HG03108 (cell line): ENCODE measurements at regions not wholly inside any gene's neighbourhood (a gene's known extent, or its start where the extent isn't known, plus 50 kb on each side); places are given as distances from the start of the nearest gene placed in this dataset.
A peak's percentile ranks its signal among the peaks of the same experiment; 100 is the strongest.
"Not testable (repeated sequence)": the region's sequence is repeated elsewhere in the genome, so short reads cannot be mapped to it uniquely, and the experiment has no call there.

Source experiments
- ATAC-seq: cut with Tn5 transposase; IDR thresholded peaks from one replicate; pipeline ENCODE4 v1.9.1; 2021; ENCODE audit warnings: moderate library complexity; ENCODE audit not compliant: unreplicated experiment

- no peak for ATAC-seq
These were observed 237.0 kb downstream of the UACA start for GRCh38 chr15:70526221-70526973.

GRCh38 chr15:70525551-70525950 lies 237.8 kb downstream of the UACA start:
- no peak for ATAC-seq

GRCh38 chr15:70524470-70524869 lies 238.9 kb downstream of the UACA start:
- no peak for ATAC-seq

- ATAC-seq = no peak
These were observed 239.7 kb downstream of the UACA start for GRCh38 chr15:70523616-70524015.

DNA sequence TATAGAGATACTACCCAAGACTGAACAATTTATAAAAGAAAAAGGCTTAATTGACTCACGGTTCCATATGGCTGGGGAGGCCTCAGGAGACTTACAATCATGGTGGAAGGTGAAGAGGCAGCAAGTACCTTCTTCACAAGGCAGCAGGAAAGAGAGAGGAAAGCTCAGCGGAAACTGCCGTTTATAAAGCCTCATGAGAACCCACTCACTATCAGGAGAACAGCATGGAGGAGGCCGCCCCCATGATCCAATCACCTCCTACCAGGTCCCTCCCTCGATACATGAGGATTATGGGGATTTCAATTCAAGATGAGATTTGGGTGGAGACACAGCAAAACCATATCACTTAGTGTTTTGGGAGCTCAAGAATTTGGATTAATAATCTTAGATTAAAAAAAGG lies 240.2 kb downstream of the UACA start:
- ATAC-seq = no peak

- ATAC-seq = no peak
These were observed 240.9 kb downstream of the UACA start for GRCh38 chr15:70522323-70522966.

- no peak for ATAC-seq
These were observed 241.6 kb downstream of the UACA start for GRCh38 chr15:70521576-70522322.

GRCh38 chr15:70519616-70520015 lies 243.7 kb downstream of the UACA start:
- no peak for ATAC-seq

- ATAC-seq = no peak
These were observed 244.4 kb downstream of the UACA start for GRCh38 chr15:70519004-70519365.

- ATAC-seq = no peak
These were observed 245.0 kb downstream of the UACA start for GRCh38 chr15:70518201-70519003.

DNA sequence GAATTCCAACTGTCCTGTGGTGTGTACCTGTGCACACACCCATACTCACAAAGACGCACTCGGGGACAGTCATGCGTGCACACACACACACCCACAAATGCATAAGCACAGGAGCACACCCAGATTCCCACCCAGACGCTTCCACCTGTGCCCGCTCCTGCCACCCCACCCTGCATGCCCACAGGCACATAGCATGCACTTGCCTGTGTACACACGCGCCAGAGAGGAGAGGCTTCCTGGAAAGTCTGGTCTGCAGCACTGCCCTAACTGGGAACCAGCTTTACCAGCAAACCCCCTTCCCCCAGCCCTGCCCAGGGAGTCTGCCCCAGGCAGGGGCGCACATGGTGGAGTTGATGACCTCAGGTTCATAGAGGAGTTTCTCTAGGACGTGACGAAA lies 246.2 kb downstream of the UACA start:
- ATAC-seq = no peak

GRCh38 chr15:70516408-70517193 lies 246.8 kb downstream of the UACA start:
- no peak for ATAC-seq

DNA sequence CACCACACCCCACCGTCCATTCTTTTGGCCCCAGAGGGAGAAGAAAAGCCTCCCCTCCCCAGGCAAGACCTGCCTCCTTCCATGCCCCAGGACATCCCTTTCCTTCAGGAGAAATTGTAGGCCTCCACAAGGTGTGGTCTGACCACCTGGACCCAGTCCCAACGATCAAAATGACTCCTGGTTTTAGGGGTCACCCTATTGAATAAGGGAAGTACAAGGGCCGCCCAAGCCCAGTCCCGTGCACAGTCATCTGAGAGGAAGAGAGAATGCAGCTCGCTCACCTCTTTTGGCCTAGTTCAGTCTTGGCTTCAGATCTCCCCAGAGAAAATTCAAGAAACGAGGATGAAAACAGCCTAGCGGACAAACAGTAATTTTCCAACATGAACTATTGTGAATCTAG lies 249.1 kb downstream of the UACA start:
- no peak for ATAC-seq

DNA sequence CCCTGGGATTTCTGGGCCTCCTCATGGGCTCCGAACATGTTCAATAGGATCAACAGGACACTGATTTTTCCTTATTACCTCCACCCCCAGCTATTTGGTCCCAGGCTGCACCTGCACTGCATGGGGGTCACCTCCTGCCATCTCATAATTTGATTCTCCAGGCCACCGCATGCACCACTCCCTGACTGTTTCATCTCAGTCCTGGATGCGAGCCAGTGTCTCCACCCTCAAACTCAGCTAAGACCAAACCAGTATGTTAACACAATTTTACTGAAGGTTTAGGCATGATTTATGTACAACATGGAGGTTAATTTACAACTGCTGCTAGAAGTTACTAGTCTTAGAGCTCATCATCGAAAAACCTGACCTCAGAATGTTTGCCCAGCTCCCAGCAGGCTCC lies 249.5 kb downstream of the UACA start:
- ATAC-seq = no peak

DNA sequence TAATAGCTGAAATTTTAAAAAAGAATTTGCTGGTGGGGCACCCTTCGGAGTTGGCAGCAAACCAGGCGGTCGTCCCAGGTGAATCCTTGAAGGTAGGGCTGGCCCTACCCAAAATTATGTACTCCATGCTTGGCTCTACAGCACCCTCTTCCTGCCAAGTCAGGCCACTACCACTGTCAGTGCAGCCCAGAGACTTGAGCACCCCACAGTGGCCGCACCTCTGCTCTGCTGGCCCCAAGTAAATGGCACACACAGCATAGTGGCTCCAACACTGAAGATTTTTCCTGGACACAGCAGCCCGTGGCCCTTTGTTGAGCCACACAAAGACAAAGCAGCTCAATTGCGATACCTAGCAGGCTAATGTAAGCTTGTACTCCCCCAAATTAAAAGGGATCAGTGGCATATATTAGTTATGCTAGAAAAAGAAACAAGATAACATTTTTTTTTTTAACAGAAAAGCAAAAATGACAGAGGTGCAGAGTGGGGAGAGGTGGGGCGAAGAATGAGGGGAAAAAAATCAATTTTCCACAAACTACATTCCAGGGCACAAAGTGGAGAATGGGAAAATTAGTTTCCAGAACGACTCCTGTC lies 250.5 kb downstream of the UACA start:
- ATAC-seq = peak; percentile 53

DNA sequence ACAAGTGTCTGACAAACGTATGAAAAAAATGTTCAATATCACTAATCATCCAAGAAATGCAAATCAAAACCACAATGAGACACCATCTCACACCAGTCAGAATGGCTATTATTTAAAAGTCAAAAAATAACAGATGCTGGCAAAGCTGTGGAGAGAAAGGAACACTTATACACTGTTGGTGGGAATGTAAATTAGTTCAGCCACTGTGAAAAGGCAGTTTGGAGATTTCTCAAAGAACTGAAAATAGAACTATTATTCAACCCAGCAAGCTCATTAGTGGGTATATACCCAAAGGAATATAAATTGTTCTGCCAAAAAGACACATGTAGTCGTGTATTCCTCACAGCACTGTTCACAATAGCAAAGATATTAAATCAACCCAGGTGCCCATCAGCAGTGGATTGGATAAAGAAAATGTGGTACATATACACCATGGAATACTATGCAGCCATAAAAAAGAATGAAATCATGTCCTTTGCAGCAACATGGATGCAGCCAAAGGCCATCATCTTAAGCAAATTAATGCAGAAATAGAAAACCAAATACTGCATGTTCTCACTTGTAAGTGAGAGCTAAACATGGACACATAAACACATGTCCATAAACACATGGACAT lies 251.3 kb downstream of the UACA start:
- ATAC-seq = not testable (repeated sequence)

GRCh38 chr15:70510433-70510832 lies 252.9 kb downstream of the UACA start:
- ATAC-seq = no peak

- no peak for ATAC-seq
These were observed 253.6 kb downstream of the UACA start for GRCh38 chr15:70509731-70510143.

DNA sequence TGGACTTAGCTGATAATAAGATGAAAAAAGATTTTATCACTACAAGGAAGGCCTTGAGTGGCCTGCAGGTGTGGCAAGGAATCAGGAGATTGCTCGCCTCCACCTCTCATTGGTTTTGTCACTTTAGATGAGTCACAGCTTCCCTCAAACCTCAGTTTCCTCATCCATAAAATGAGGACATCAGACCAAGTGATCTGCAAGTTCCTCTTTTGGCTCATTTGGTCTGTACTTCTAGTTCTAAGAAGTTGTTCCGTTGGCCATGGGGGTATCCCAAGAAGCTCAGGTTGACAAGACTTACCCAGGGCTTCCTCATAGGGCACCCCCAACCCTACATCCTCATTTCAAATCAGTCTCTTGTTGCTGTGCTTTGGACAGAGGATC lies 254.1 kb downstream of the UACA start:
- no peak for ATAC-seq
